DOHH2 (cell line): ENCODE measurements at regions not wholly inside any gene's neighbourhood (a gene's known extent, or its start where the extent isn't known, plus 50 kb on each side); places are given as distances from the start of the nearest gene placed in this dataset.

ENCODE experiments used
- H3F3A ChIP-seq: fragments of 200-600 bp; sonication (generic), shearing (Covaris generic); 2 replicates; pipeline ENCODE4 v1.6.0; 2016; ENCODE audit warnings: antibody characterized with exemption, mild to moderate bottlenecking; ENCODE audit not compliant: control insufficient read depth, insufficient read depth
- H3K27ac ChIP-seq: fragments of 200-600 bp; sonication (generic); 2 replicates; pipeline ENCODE4 v1.5.1; 2014; ENCODE audit warnings: low read depth, mild to moderate bottlenecking, low read length, moderate library complexity
- H3K27me3 ChIP-seq: fragments of 200-600 bp; sonication (generic); 2 replicates; pipeline ENCODE4 v1.6.1; 2014; ENCODE audit warnings: mild to moderate bottlenecking, low read length, mixed read lengths; ENCODE audit not compliant: control insufficient read depth
- H3K36me3 ChIP-seq: fragments of 200-600 bp; sonication (generic); 2 replicates; pipeline ENCODE4 v1.6.1; 2014; ENCODE audit warnings: mild to moderate bottlenecking, low read length, moderate library complexity, mixed read lengths; ENCODE audit not compliant: control insufficient read depth
- H3K4me1 ChIP-seq: fragments of 200-600 bp; sonication (generic); 2 replicates; pipeline ENCODE4 v1.6.1; 2014; ENCODE audit warnings: mild to moderate bottlenecking, low read length, mixed read lengths; ENCODE audit not compliant: control insufficient read depth
- H3K4me2 ChIP-seq: fragments of 200-600 bp; sonication (generic); 2 replicates; pipeline ENCODE4 v1.6.0; 2014; ENCODE audit warnings: mild to moderate bottlenecking, low read length, moderate library complexity
- H3K4me3 ChIP-seq: fragments of 200-600 bp; sonication (generic); 2 replicates; pipeline ENCODE4 v1.5.1; 2014; ENCODE audit warnings: mild to moderate bottlenecking, low read length, mixed read lengths
- H3K79me2 ChIP-seq: fragments of 200-600 bp; sonication (generic); 2 replicates; pipeline ENCODE4 v1.6.1; 2014; ENCODE audit warnings: mild to moderate bottlenecking, low read length, mixed read lengths; ENCODE audit not compliant: control insufficient read depth
- H3K9me2 ChIP-seq: fragments of 200-600 bp; sonication (generic); replicated peaks from 2 replicates; pipeline ENCODE4 v1.6.1; 2014; ENCODE audit warnings: mild to moderate bottlenecking, low read length, mixed read lengths; ENCODE audit not compliant: control insufficient read depth
- H3K9me3 ChIP-seq: fragments of 200-600 bp; sonication (generic); 2 replicates; pipeline ENCODE4 v1.6.1; 2014; ENCODE audit warnings: antibody characterized with exemption, low read length, mixed read lengths; ENCODE audit not compliant: control insufficient read depth, insufficient read depth
- H4K20me1 ChIP-seq: fragments of 200-600 bp; sonication (generic); 2 replicates; pipeline ENCODE4 v1.6.0; 2014; ENCODE audit warnings: low read depth, mild to moderate bottlenecking, antibody characterized with exemption, low read length, moderate library complexity; ENCODE audit not compliant: control insufficient read depth, insufficient read depth
- EZH2phosphoT487 ChIP-seq: fragments of 200-600 bp; sonication (generic); IDR thresholded peaks from 2 replicates; pipeline ENCODE4 v1.6.1; 2017; ENCODE audit warnings: borderline replicate concordance, mild to moderate bottlenecking, antibody characterized with exemption, low read length, moderate library complexity, mixed read lengths
- TF ChIP-seq, protein P1 (sequence below): fragments of 200-600 bp; sonication (generic); IDR thresholded peaks from one replicate; pipeline ENCODE4 v1.5.1; 2014; ENCODE audit warnings: antibody characterized with exemption, mild to moderate bottlenecking, low read depth, low read length; ENCODE audit not compliant: poor library complexity, severe bottlenecking

DNA sequence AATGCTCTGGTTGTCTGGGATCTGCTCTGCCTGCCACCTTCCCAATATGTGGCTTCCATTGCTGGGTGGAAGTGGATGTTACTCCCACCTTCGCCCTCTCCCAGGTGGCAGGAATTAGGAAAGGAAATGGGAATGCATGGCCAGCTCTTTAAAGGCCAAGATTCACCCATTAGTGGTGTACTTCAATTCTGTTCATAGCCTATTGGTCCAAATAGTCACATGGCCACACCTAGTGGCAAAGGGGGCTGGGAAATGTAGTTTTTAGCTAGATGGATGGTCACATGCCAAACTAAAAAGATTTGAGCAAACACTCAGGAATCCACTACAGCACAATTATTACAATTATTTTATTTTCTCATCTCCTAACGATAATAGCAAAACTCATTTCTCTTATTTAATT lies 135.1 kb downstream of the NPY start:
- H3K27me3 ChIP-seq: no peaks in the 10 kb centered on the region
- no peaks in the 10 kb centered on the region; the same call in 1 of the 2 replicates for H3K9me3 ChIP-seq
- no peaks in the 10 kb centered on the region for H3K9me2 ChIP-seq
- H3K79me2 ChIP-seq: no peaks in the 10 kb centered on the region
- H3K36me3 ChIP-seq: no peaks in the 10 kb centered on the region
- no peak overlapping the region for H3K27ac ChIP-seq
- no peaks in the 10 kb centered on the region for H4K20me1 ChIP-seq
- H3K4me1 ChIP-seq: no peaks in the 10 kb centered on the region
- H3K4me3 ChIP-seq: no peak overlapping the region
- H3K4me2 ChIP-seq: no peak overlapping the region
- TF ChIP-seq, protein P1, sequence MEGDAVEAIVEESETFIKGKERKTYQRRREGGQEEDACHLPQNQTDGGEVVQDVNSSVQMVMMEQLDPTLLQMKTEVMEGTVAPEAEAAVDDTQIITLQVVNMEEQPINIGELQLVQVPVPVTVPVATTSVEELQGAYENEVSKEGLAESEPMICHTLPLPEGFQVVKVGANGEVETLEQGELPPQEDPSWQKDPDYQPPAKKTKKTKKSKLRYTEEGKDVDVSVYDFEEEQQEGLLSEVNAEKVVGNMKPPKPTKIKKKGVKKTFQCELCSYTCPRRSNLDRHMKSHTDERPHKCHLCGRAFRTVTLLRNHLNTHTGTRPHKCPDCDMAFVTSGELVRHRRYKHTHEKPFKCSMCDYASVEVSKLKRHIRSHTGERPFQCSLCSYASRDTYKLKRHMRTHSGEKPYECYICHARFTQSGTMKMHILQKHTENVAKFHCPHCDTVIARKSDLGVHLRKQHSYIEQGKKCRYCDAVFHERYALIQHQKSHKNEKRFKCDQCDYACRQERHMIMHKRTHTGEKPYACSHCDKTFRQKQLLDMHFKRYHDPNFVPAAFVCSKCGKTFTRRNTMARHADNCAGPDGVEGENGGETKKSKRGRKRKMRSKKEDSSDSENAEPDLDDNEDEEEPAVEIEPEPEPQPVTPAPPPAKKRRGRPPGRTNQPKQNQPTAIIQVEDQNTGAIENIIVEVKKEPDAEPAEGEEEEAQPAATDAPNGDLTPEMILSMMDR: no peak
- no peak for TF ChIP-seq EZH2phosphoT487
- H3F3A ChIP-seq: no peaks in the 10 kb centered on the region

DNA sequence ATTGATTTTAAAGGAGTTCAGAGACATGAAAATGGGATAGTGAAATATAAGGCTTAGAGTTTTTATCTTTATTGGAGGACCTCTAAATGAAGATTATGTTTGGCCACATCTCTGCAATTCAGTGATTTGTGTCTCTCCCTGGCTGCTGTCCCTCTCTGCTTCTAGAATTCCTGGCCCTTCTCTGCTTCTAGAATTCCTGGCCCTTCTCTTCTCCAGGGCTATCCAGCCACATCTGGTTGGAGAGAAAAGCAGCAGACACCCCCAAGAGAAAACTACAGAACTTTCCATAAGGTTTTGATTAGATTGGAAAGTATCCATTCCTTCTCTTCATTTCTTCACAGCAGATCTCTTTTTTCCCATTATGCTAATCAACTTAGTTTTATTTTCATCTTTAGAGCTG lies 135.5 kb downstream of the NPY start:
- H3K9me2 ChIP-seq: no peaks in the 10 kb centered on the region
- no peaks in the 10 kb centered on the region for H3K79me2 ChIP-seq
- H3K9me3 ChIP-seq: no peaks in the 10 kb centered on the region; the same call in 1 of the 2 replicates
- TF ChIP-seq, protein P1: no peak
- no peak for TF ChIP-seq EZH2phosphoT487
- H3K4me1 ChIP-seq: no peaks in the 10 kb centered on the region
- no peaks in the 10 kb centered on the region for H3K36me3 ChIP-seq
- H3K4me2 ChIP-seq: no peak overlapping the region
- no peak overlapping the region for H3K4me3 ChIP-seq
- H4K20me1 ChIP-seq: no peaks in the 10 kb centered on the region
- H3F3A ChIP-seq: no peaks in the 10 kb centered on the region
- H3K27me3 ChIP-seq: no peaks in the 10 kb centered on the region
- no peak overlapping the region for H3K27ac ChIP-seq

DNA sequence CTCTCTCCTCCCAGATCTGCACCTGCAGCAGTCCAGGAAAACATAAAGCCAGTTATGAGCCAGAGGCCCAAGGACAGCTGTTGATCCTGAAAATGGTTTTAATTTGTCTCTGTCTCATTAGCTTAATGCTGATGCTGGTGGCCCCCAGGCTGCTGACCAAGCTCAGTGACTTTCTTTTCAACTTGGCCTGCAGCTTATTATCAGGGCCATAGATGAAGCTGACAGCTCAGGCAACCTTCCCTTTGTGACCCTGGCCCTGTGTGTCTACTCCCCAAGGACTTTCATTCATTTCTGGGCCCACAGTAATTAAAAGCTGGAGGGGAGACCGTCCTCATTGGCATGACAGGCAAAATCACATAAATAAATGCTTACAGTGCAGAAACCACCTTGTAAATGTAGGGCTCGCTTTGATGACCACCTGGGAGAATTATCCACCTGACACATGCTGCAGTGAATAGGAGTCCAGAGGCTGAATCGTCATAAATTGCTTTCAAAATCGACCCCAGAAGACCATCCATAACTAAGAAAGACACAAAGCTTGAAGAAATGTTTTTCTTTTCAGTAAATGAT lies 138.5 kb downstream of the NPY start:
- H3K36me3 ChIP-seq: no peaks in the 10 kb centered on the region
- peaks cover 7% of the 10 kb centered on the region for H3K9me3 ChIP-seq
- H3K79me2 ChIP-seq: no peaks in the 10 kb centered on the region
- no peaks in the 10 kb centered on the region for H3K9me2 ChIP-seq
- no peaks in the 10 kb centered on the region for H3K4me1 ChIP-seq
- no peak overlapping the region for H3K4me3 ChIP-seq
- H4K20me1 ChIP-seq: no peaks in the 10 kb centered on the region
- H3K27ac ChIP-seq: no peak overlapping the region
- TF ChIP-seq EZH2phosphoT487: no peak
- TF ChIP-seq, protein P1: no peak
- no peak overlapping the region for H3K4me2 ChIP-seq
- H3F3A ChIP-seq: no peaks in the 10 kb centered on the region
- no peaks in the 10 kb centered on the region for H3K27me3 ChIP-seq

DNA sequence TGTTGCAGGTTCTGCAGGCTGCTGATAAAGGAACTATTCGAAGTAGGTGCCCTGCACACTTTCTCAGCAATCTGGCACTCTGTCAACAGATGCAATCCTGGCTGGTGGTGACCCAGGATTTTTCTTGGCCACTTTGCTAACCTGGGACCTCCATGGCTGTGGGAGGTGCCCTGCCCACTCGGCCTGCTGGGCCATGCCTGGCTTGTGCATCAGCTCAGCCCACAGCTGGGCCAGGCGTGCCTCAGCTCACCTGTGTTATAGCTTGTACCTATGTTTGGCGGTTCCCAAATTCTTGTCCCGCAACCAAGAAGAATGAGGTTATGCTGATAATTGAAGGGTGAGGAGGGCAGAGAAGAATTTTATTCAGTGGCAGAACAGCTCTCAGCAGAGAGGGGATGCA lies 141.7 kb downstream of the NPY start:
- H3K9me2 ChIP-seq: no peaks in the 10 kb centered on the region
- no peak for TF ChIP-seq EZH2phosphoT487
- H3K4me3 ChIP-seq: no peak overlapping the region

More for the DNA sequence above, 141.7 kb downstream of the NPY start:
- peaks cover 3% of the 10 kb centered on the region; the same call in 1 of the 2 replicates for H3K27me3 ChIP-seq
- H3K4me1 ChIP-seq: no peaks in the 10 kb centered on the region
- H3K79me2 ChIP-seq: no peaks in the 10 kb centered on the region
- no peak overlapping the region for H3K4me2 ChIP-seq
- peaks cover 7% of the 10 kb centered on the region for H3K9me3 ChIP-seq
- no peak overlapping the region for H3K27ac ChIP-seq
- H3K36me3 ChIP-seq: no peaks in the 10 kb centered on the region
- H4K20me1 ChIP-seq: no peaks in the 10 kb centered on the region
- H3F3A ChIP-seq: no peaks in the 10 kb centered on the region
